ENCODE measurements at regions not wholly inside any gene's neighbourhood (a gene's known extent, or its start where the extent isn't known, plus 50 kb on each side); places are given as distances from the start of the nearest gene placed in this dataset.

DNA sequence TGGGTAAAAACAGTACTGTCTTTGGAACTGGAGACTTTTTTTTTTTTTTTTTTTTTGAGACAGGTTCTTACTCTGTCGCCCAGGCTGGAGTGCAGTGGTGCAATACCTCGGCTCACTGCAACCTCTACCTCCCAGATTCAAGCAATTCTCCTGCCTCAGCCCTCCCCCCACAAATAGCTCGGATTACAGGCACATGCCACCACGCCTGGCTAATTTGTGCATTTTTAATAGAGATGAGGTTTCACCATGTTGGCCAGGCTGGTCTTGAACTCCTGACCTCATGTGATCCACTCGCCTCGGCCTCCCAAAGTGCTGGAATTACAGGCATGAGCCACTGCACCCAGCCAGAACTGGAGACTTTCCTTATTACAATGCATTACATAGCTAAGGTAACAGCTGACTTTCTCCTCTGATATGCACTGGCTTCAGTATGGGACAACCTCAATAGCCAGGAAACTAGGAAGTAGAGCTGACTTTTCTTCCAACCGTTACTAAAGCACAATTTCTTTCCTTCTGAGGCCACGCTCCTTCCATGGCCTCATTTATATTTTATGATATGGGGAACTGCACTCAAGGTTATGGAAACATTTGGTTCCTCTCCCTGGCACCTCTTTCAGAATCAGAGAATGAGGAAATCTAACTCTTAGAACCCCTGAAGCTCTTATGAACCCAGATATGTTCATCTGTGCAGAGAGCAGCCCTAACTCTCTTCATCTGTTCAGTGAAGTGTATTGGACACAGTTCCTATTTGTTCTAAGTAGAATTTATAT is 53.5 kb upstream of the FAM9B start:
- Histone ChIP-seq H3K36me3 (ENCODE audit: control insufficient read depth, insufficient read depth, low read length) (no peaks in the 10 kb centered on the region), H3K4me3 (ENCODE audit: low read depth, low read length) (no peak overlapping the region), H3K27me3 (ENCODE audit: control insufficient read depth, insufficient read depth, low read length) (no peaks in the 10 kb centered on the region)
- DNase-seq (ENCODE audit: low read depth) = no peak
- TF ChIP-seq, protein P1, sequence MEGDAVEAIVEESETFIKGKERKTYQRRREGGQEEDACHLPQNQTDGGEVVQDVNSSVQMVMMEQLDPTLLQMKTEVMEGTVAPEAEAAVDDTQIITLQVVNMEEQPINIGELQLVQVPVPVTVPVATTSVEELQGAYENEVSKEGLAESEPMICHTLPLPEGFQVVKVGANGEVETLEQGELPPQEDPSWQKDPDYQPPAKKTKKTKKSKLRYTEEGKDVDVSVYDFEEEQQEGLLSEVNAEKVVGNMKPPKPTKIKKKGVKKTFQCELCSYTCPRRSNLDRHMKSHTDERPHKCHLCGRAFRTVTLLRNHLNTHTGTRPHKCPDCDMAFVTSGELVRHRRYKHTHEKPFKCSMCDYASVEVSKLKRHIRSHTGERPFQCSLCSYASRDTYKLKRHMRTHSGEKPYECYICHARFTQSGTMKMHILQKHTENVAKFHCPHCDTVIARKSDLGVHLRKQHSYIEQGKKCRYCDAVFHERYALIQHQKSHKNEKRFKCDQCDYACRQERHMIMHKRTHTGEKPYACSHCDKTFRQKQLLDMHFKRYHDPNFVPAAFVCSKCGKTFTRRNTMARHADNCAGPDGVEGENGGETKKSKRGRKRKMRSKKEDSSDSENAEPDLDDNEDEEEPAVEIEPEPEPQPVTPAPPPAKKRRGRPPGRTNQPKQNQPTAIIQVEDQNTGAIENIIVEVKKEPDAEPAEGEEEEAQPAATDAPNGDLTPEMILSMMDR (IDR thresholded peaks at IDR 0.05; ENCODE audit: insufficient read depth, low read length, poor library complexity, severe bottlenecking) = no peak

DNA sequence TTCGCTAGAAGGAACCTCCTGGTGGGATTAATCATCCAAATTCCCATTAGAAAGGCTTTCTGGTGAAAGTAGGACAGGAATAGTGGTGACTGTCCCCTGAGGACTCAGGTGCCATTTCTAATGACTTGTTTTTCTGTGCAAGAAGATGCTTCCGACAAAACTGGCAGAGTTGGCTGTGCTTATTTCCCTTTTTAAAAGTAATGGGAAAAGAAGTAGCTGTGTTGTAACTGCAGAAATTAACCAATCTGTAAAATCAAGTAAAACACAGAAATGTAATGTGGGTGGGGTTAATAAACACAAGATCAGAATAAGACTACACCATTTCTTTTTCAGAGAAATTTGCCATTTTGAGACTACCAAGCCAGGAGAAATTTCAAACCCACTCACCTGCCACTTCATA is 55.0 kb upstream of the FAM9B start:
- H3K36me3 ChIP-seq (ENCODE audit: control insufficient read depth, insufficient read depth, low read length) = no peaks in the 10 kb centered on the region
- H3K27me3 ChIP-seq (ENCODE audit: control insufficient read depth, insufficient read depth, low read length) = no peaks in the 10 kb centered on the region
- TF ChIP-seq, protein P1 (IDR thresholded peaks at IDR 0.05; ENCODE audit: insufficient read depth, low read length, poor library complexity, severe bottlenecking) = no peak
- H3K4me3 ChIP-seq (ENCODE audit: low read depth, low read length) = no peak overlapping the region
- no peak for DNase-seq (ENCODE audit: low read depth)

DNA sequence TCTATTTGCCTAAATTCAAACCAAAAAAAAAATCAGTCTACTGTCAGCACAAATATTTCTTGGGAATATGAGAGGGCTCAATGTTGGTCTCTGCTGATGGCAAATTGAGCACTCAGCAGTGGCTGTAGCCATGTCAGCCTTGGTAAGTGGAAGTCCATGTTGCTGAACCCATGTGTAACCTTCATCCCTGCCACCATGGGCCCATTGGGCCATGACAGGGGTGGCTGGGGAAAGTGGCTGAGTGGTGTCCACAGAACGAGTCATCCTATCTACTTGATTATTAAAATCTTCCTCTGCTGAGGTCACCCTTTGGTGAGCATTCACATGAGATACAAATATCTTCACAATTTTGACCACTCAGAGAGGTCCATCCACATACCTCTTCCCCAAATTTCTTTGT is 56.8 kb upstream of the FAM9B start:
- no peak overlapping the region for H3K4me3 ChIP-seq (ENCODE audit: low read depth, low read length)
- no peaks in the 10 kb centered on the region for H3K36me3 ChIP-seq (ENCODE audit: control insufficient read depth, insufficient read depth, low read length)
- no peak for DNase-seq (ENCODE audit: low read depth)
- TF ChIP-seq, protein P1 (IDR thresholded peaks at IDR 0.05; ENCODE audit: insufficient read depth, low read length, poor library complexity, severe bottlenecking) = no peak
- H3K27me3 ChIP-seq (ENCODE audit: control insufficient read depth, insufficient read depth, low read length) = no peaks in the 10 kb centered on the region

DNA sequence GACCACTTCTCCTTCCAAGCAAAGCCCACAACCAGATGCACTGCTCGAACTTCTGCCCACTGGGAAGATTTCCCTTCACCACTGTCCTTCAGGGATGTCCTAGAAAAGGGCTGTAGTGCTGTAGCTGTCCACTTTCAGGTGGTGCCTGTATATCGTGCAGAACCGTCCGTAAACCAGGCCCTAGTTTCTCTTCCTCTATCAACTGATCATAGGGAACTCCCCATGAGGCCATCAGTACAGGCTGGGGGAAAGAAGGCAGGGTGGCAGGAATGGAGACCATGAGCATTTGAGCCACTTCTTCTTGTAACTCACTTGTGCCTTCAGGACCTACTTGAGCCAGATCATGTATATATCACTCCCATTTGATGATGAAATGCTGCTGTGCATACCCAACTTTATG is 57.3 kb upstream of the FAM9B start:
- no peaks in the 10 kb centered on the region for H3K27me3 ChIP-seq (ENCODE audit: control insufficient read depth, insufficient read depth, low read length)
- H3K4me3 ChIP-seq (ENCODE audit: low read depth, low read length) = no peak overlapping the region
- no peaks in the 10 kb centered on the region for H3K36me3 ChIP-seq (ENCODE audit: control insufficient read depth, insufficient read depth, low read length)
- no peak for DNase-seq (ENCODE audit: low read depth)
- TF ChIP-seq, protein P1 (IDR thresholded peaks at IDR 0.05; ENCODE audit: insufficient read depth, low read length, poor library complexity, severe bottlenecking) = no peak

- Histone ChIP-seq H3K36me3 (ENCODE audit: control insufficient read depth, insufficient read depth, low read length) (no peaks in the 10 kb centered on the region), H3K27me3 (ENCODE audit: control insufficient read depth, insufficient read depth, low read length) (no peaks in the 10 kb centered on the region), H3K4me3 (ENCODE audit: low read depth, low read length) (no peak overlapping the region)
- TF ChIP-seq, protein P1 (IDR thresholded peaks at IDR 0.05; ENCODE audit: insufficient read depth, low read length, poor library complexity, severe bottlenecking) = no peak
- DNase-seq (ENCODE audit: low read depth) = no peak
Observed at GRCh38 chrX:9102956-9103355, 69.0 kb upstream of the FAM9B start.

- H3K36me3 ChIP-seq (ENCODE audit: control insufficient read depth, insufficient read depth, low read length) = no peaks in the 10 kb centered on the region
- TF ChIP-seq, protein P1 (IDR thresholded peaks at IDR 0.05; ENCODE audit: insufficient read depth, low read length, poor library complexity, severe bottlenecking) = no peak
- no peak overlapping the region for H3K4me3 ChIP-seq (ENCODE audit: low read depth, low read length)
- no peaks in the 10 kb centered on the region for H3K27me3 ChIP-seq (ENCODE audit: control insufficient read depth, insufficient read depth, low read length)
- no peak for DNase-seq (ENCODE audit: low read depth)
Observed at GRCh38 chrX:9108054-9108453, 74.1 kb upstream of the FAM9B start.
